ENCODE measurements at regions not wholly inside any gene's neighbourhood (a gene's known extent, or its start where the extent isn't known, plus 50 kb on each side); places are given as distances from the start of the nearest gene placed in this dataset.

- ChIA-PET POLR2A (ENCODE audit: partially characterized antibody) (no interaction called here), CTCF (ENCODE audit: partially characterized antibody) (no interaction called here)
- no peak overlapping the region for H3K4me3 Mint-ChIP-seq
These were observed 306.6 kb upstream of the N4BP1 start for GRCh38 chr16:48916566-48916965.

GRCh38 chr16:48914070-48914469, 304.1 kb upstream of the N4BP1 start:
- no peaks in the 10 kb centered on the region for H3K4me1 ChIP-seq (ENCODE audit: insufficient read depth, low read length)
- CTCF ChIA-PET (ENCODE audit: partially characterized antibody): no interaction called here
- H3K27me3 Mint-ChIP-seq: no peaks in the 10 kb centered on the region
- POLR2A ChIA-PET (ENCODE audit: partially characterized antibody): no interaction called here
- H3K36me3 ChIP-seq (ENCODE audit: insufficient read depth, low read length): no peaks in the 10 kb centered on the region
- H3K27ac Mint-ChIP-seq: no peak overlapping the region
- peaks cover 0 to 17% (median 5%) of the 10 kb centered on the region in 8 donors for H3K9me3 Mint-ChIP-seq
- no peaks in the 10 kb centered on the region for H3K36me3 Mint-ChIP-seq
- no peak overlapping the region for H3K27ac ChIP-seq (ENCODE audit: low read depth, low read length)
- no peak overlapping the region for H3K4me3 Mint-ChIP-seq
- no peak overlapping the region for H3K4me3 ChIP-seq (ENCODE audit: low read length in 2 of 2)
- H3K27me3 ChIP-seq (ENCODE audit: insufficient read depth, low read length): no peaks in the 10 kb centered on the region
- no peaks in the 10 kb centered on the region for H3K9me3 ChIP-seq (ENCODE audit: control insufficient read depth in 1 of 2, low read length in 2 of 2)
- DNase-seq: no peak
- H3K4me1 Mint-ChIP-seq: no peaks in the 10 kb centered on the region
- intact Hi-C loops (cut with micrococcal nuclease): no loop called here

More at GRCh38 chr16:48916566-48916965, 306.6 kb upstream of the N4BP1 start:
- Mint-ChIP-seq H3K27ac (no peak overlapping the region), H3K4me1 (no peaks in the 10 kb centered on the region), H3K36me3 (no peaks in the 10 kb centered on the region), H3K9me3 (peaks cover 0 to 17% (median 9%) of the 10 kb centered on the region in 8 donors), H3K27me3 (no peaks in the 10 kb centered on the region)
- Histone ChIP-seq H3K36me3 (ENCODE audit: insufficient read depth, low read length) (no peaks in the 10 kb centered on the region), H3K27ac (ENCODE audit: low read depth, low read length) (no peak overlapping the region), H3K4me1 (ENCODE audit: insufficient read depth, low read length) (no peaks in the 10 kb centered on the region), H3K27me3 (ENCODE audit: insufficient read depth, low read length) (no peaks in the 10 kb centered on the region), H3K4me3 (ENCODE audit: low read length in 2 of 2) (no peak overlapping the region), H3K9me3 (ENCODE audit: control insufficient read depth in 1 of 2, low read length in 2 of 2) (no peaks in the 10 kb centered on the region)
- DNase-seq: no peak
- intact Hi-C loops (cut with micrococcal nuclease): no loop called here

GRCh38 chr16:48913384-48913783, 303.4 kb upstream of the N4BP1 start:
- no peaks in the 10 kb centered on the region for H3K4me1 Mint-ChIP-seq
- Histone ChIP-seq H3K27ac (ENCODE audit: low read depth, low read length) (no peak overlapping the region), H3K36me3 (ENCODE audit: insufficient read depth, low read length) (no peaks in the 10 kb centered on the region), H3K27me3 (ENCODE audit: insufficient read depth, low read length) (no peaks in the 10 kb centered on the region), H3K4me3 (ENCODE audit: low read length in 2 of 2) (no peak overlapping the region), H3K9me3 (ENCODE audit: control insufficient read depth in 1 of 2, low read length in 2 of 2) (no peaks in the 10 kb centered on the region), H3K4me1 (ENCODE audit: insufficient read depth, low read length) (no peaks in the 10 kb centered on the region)
- intact Hi-C loops (cut with micrococcal nuclease): no loop called here
- DNase-seq: no peak
- H3K36me3 Mint-ChIP-seq: no peaks in the 10 kb centered on the region
- H3K27ac Mint-ChIP-seq: peak overlapping the region in 1 of 7 donors; percentile 57
- H3K27me3 Mint-ChIP-seq: no peaks in the 10 kb centered on the region
- H3K4me3 Mint-ChIP-seq: no peak overlapping the region
- peaks cover 0 to 17% (median 4%) of the 10 kb centered on the region in 8 donors for H3K9me3 Mint-ChIP-seq
- ChIA-PET POLR2A (ENCODE audit: partially characterized antibody) (no interaction called here), CTCF (ENCODE audit: partially characterized antibody) (no interaction called here)

GRCh38 chr16:48912360-48912759, 302.4 kb upstream of the N4BP1 start:
- ChIA-PET CTCF (ENCODE audit: partially characterized antibody) (no interaction called here), POLR2A (ENCODE audit: partially characterized antibody) (no interaction called here)
- intact Hi-C loops (cut with micrococcal nuclease): no loop called here
- Mint-ChIP-seq H3K36me3 (no peaks in the 10 kb centered on the region), H3K27me3 (no peaks in the 10 kb centered on the region), H3K27ac (no peak overlapping the region), H3K9me3 (peaks cover 0 to 17% (median 5%) of the 10 kb centered on the region in 8 donors), H3K4me3 (no peak overlapping the region), H3K4me1 (no peaks in the 10 kb centered on the region)
- Histone ChIP-seq H3K36me3 (ENCODE audit: insufficient read depth, low read length) (no peaks in the 10 kb centered on the region), H3K4me1 (ENCODE audit: insufficient read depth, low read length) (no peaks in the 10 kb centered on the region), H3K4me3 (ENCODE audit: low read length in 2 of 2) (no peak overlapping the region), H3K27me3 (ENCODE audit: insufficient read depth, low read length) (no peaks in the 10 kb centered on the region), H3K27ac (ENCODE audit: low read depth, low read length) (no peak overlapping the region), H3K9me3 (ENCODE audit: control insufficient read depth in 1 of 2, low read length in 2 of 2) (no peaks in the 10 kb centered on the region)
- DNase-seq: no peak

GRCh38 chr16:48911700-48912099, 301.7 kb upstream of the N4BP1 start:
- Mint-ChIP-seq H3K9me3 (peaks cover 0 to 17% (median 5%) of the 10 kb centered on the region in 8 donors), H3K4me3 (no peak overlapping the region), H3K27me3 (no peaks in the 10 kb centered on the region), H3K4me1 (no peaks in the 10 kb centered on the region), H3K36me3 (no peaks in the 10 kb centered on the region), H3K27ac (no peak overlapping the region)
- CTCF ChIA-PET (ENCODE audit: partially characterized antibody): no interaction called here
- no peaks in the 10 kb centered on the region for H3K36me3 ChIP-seq (ENCODE audit: insufficient read depth, low read length)
- no peaks in the 10 kb centered on the region for H3K27me3 ChIP-seq (ENCODE audit: insufficient read depth, low read length)
- intact Hi-C loops (cut with micrococcal nuclease): no loop called here
- H3K27ac ChIP-seq (ENCODE audit: low read depth, low read length): no peak overlapping the region
- H3K4me1 ChIP-seq (ENCODE audit: insufficient read depth, low read length): no peaks in the 10 kb centered on the region
- H3K9me3 ChIP-seq (ENCODE audit: control insufficient read depth in 1 of 2, low read length in 2 of 2): no peaks in the 10 kb centered on the region
- DNase-seq: no peak
- H3K4me3 ChIP-seq (ENCODE audit: low read length in 2 of 2): no peak overlapping the region
- POLR2A ChIA-PET (ENCODE audit: partially characterized antibody): no interaction called here

GRCh38 chr16:48910214-48910613, 300.2 kb upstream of the N4BP1 start:
- intact Hi-C loops (cut with micrococcal nuclease): no loop called here
- no peaks in the 10 kb centered on the region for H3K36me3 ChIP-seq (ENCODE audit: insufficient read depth, low read length)
- Mint-ChIP-seq H3K4me3 (no peak overlapping the region), H3K36me3 (no peaks in the 10 kb centered on the region), H3K4me1 (no peaks in the 10 kb centered on the region), H3K27ac (no peak overlapping the region), H3K9me3 (peaks cover 0 to 13% (median 4%) of the 10 kb centered on the region in 8 donors), H3K27me3 (no peaks in the 10 kb centered on the region)
- DNase-seq: no peak
- H3K27me3 ChIP-seq (ENCODE audit: insufficient read depth, low read length): no peaks in the 10 kb centered on the region
- no peak overlapping the region for H3K27ac ChIP-seq (ENCODE audit: low read depth, low read length)
- no peaks in the 10 kb centered on the region for H3K4me1 ChIP-seq (ENCODE audit: insufficient read depth, low read length)
- CTCF ChIA-PET (ENCODE audit: partially characterized antibody): no interaction called here
- no peaks in the 10 kb centered on the region for H3K9me3 ChIP-seq (ENCODE audit: control insufficient read depth in 1 of 2, low read length in 2 of 2)
- no peak overlapping the region for H3K4me3 ChIP-seq (ENCODE audit: low read length in 2 of 2)
- POLR2A ChIA-PET (ENCODE audit: partially characterized antibody): no interaction called here

- Mint-ChIP-seq H3K27me3 (no peaks in the 10 kb centered on the region), H3K36me3 (no peaks in the 10 kb centered on the region), H3K27ac (no peak overlapping the region), H3K9me3 (peaks cover 0 to 12% (median 3%) of the 10 kb centered on the region in 8 donors), H3K4me1 (no peaks in the 10 kb centered on the region), H3K4me3 (no peak overlapping the region)
- H3K4me1 ChIP-seq (ENCODE audit: insufficient read depth, low read length): no peaks in the 10 kb centered on the region
- intact Hi-C loops (cut with micrococcal nuclease): no loop called here
- ChIA-PET CTCF (ENCODE audit: partially characterized antibody) (no interaction called here), POLR2A (ENCODE audit: partially characterized antibody) (no interaction called here)
- H3K27me3 ChIP-seq (ENCODE audit: insufficient read depth, low read length): no peaks in the 10 kb centered on the region
- DNase-seq: no peak
- no peaks in the 10 kb centered on the region for H3K36me3 ChIP-seq (ENCODE audit: insufficient read depth, low read length)
- no peak overlapping the region for H3K4me3 ChIP-seq (ENCODE audit: low read length in 2 of 2)
- no peak overlapping the region for H3K27ac ChIP-seq (ENCODE audit: low read depth, low read length)
- H3K9me3 ChIP-seq (ENCODE audit: control insufficient read depth in 1 of 2, low read length in 2 of 2): no peaks in the 10 kb centered on the region
These were observed 299.3 kb upstream of the N4BP1 start for GRCh38 chr16:48909231-48909630.

GRCh38 chr16:48907906-48908634, 298.1 kb upstream of the N4BP1 start:
- no peaks in the 10 kb centered on the region for H3K27me3 Mint-ChIP-seq
- H3K4me3 Mint-ChIP-seq: no peak overlapping the region
- Histone ChIP-seq H3K27me3 (ENCODE audit: insufficient read depth, low read length) (no peaks in the 10 kb centered on the region), H3K9me3 (ENCODE audit: control insufficient read depth in 1 of 2, low read length in 2 of 2) (no peaks in the 10 kb centered on the region), H3K36me3 (ENCODE audit: insufficient read depth, low read length) (no peaks in the 10 kb centered on the region), H3K4me3 (ENCODE audit: low read length in 2 of 2) (no peak overlapping the region), H3K4me1 (ENCODE audit: insufficient read depth, low read length) (no peaks in the 10 kb centered on the region), H3K27ac (ENCODE audit: low read depth, low read length) (no peak overlapping the region)
- CTCF ChIA-PET (ENCODE audit: partially characterized antibody): no interaction called here
- H3K27ac Mint-ChIP-seq: no peak overlapping the region
- H3K36me3 Mint-ChIP-seq: no peaks in the 10 kb centered on the region
- H3K4me1 Mint-ChIP-seq: no peaks in the 10 kb centered on the region
- no peak for DNase-seq
- H3K9me3 Mint-ChIP-seq: peaks cover 0 to 9% (median 2%) of the 10 kb centered on the region in 8 donors
- intact Hi-C loops (cut with micrococcal nuclease): no loop called here
- POLR2A ChIA-PET (ENCODE audit: partially characterized antibody): no interaction called here

All from CD4-positive, alpha-beta memory T cell (primary cell).